ENCODE measurements at regions not wholly inside any gene's neighbourhood (a gene's known extent, or its start where the extent isn't known, plus 50 kb on each side); places are given as distances from the start of the nearest gene placed in this dataset.
"Not testable (repeated sequence)": the region's sequence is repeated elsewhere in the genome, so short reads cannot be mapped to it uniquely, and the experiment has no call there.

GRCh38 chr1:213435715-213436114, 384.7 kb downstream of the RPS6KC1 start:
- Histone ChIP-seq H3K4me3 (ENCODE audit: low read length) (no peak overlapping the region), H2AFZ (ENCODE audit: low read depth, low read length) (no peak overlapping the region), H3K36me3 (ENCODE audit: insufficient read depth, low read length) (no peaks in the 10 kb centered on the region), H3K4me1 (ENCODE audit: insufficient read depth, low read length) (no peaks in the 10 kb centered on the region), H3K9me3 (ENCODE audit: low read length) (no peaks in the 10 kb centered on the region), H3K27me3 (ENCODE audit: insufficient read depth, low read length) (no peaks in the 10 kb centered on the region)

GRCh38 chr1:213438339-213438738, 387.3 kb downstream of the RPS6KC1 start:
- H3K9me3 ChIP-seq (ENCODE audit: low read length): no peaks in the 10 kb centered on the region
- no peaks in the 10 kb centered on the region for H3K36me3 ChIP-seq (ENCODE audit: insufficient read depth, low read length)
- no peaks in the 10 kb centered on the region for H3K27me3 ChIP-seq (ENCODE audit: insufficient read depth, low read length)
- H3K4me3 ChIP-seq (ENCODE audit: low read length): no peak overlapping the region
- H3K4me1 ChIP-seq (ENCODE audit: insufficient read depth, low read length): no peaks in the 10 kb centered on the region
- no peak overlapping the region for H2AFZ ChIP-seq (ENCODE audit: low read depth, low read length)

- Histone ChIP-seq H2AFZ (ENCODE audit: low read depth, low read length) (no peak overlapping the region), H3K27me3 (ENCODE audit: insufficient read depth, low read length) (no peaks in the 10 kb centered on the region), H3K9me3 (ENCODE audit: low read length) (no peaks in the 10 kb centered on the region), H3K4me3 (ENCODE audit: low read length) (no peak overlapping the region), H3K36me3 (ENCODE audit: insufficient read depth, low read length) (no peaks in the 10 kb centered on the region), H3K4me1 (ENCODE audit: insufficient read depth, low read length) (no peaks in the 10 kb centered on the region)
Measured at GRCh38 chr1:213439703-213440102, 388.7 kb downstream of the RPS6KC1 start.

GRCh38 chr1:213440766-213441165, 389.7 kb downstream of the RPS6KC1 start:
- no peak overlapping the region for H2AFZ ChIP-seq (ENCODE audit: low read depth, low read length)
- no peaks in the 10 kb centered on the region for H3K4me1 ChIP-seq (ENCODE audit: insufficient read depth, low read length)
- no peaks in the 10 kb centered on the region for H3K27me3 ChIP-seq (ENCODE audit: insufficient read depth, low read length)
- no peaks in the 10 kb centered on the region for H3K9me3 ChIP-seq (ENCODE audit: low read length)
- H3K36me3 ChIP-seq (ENCODE audit: insufficient read depth, low read length): no peaks in the 10 kb centered on the region
- H3K4me3 ChIP-seq (ENCODE audit: low read length): no peak overlapping the region

- Histone ChIP-seq H3K9me3 (ENCODE audit: low read length) (no peaks in the 10 kb centered on the region), H3K4me1 (ENCODE audit: insufficient read depth, low read length) (no peaks in the 10 kb centered on the region), H3K27me3 (ENCODE audit: insufficient read depth, low read length) (no peaks in the 10 kb centered on the region), H3K36me3 (ENCODE audit: insufficient read depth, low read length) (no peaks in the 10 kb centered on the region), H2AFZ (ENCODE audit: low read depth, low read length) (no peak overlapping the region), H3K4me3 (ENCODE audit: low read length) (no peak overlapping the region)
Measured at GRCh38 chr1:213443415-213443814, 392.4 kb downstream of the RPS6KC1 start.

GRCh38 chr1:213444224-213444623, 393.2 kb downstream of the RPS6KC1 start:
- H3K36me3 ChIP-seq (ENCODE audit: insufficient read depth, low read length): no peaks in the 10 kb centered on the region

GRCh38 chr1:213446496-213446895, 395.5 kb downstream of the RPS6KC1 start:
- Histone ChIP-seq H3K4me1 (ENCODE audit: insufficient read depth, low read length) (no peaks in the 10 kb centered on the region), H3K9me3 (ENCODE audit: low read length) (no peaks in the 10 kb centered on the region), H3K27me3 (ENCODE audit: insufficient read depth, low read length) (no peaks in the 10 kb centered on the region), H3K4me3 (ENCODE audit: low read length) (no peak overlapping the region), H2AFZ (ENCODE audit: low read depth, low read length) (no peak overlapping the region), H3K36me3 (ENCODE audit: insufficient read depth, low read length) (no peaks in the 10 kb centered on the region)

More at GRCh38 chr1:213444224-213444623, 393.2 kb downstream of the RPS6KC1 start:
- H3K4me1 ChIP-seq (ENCODE audit: insufficient read depth, low read length): no peaks in the 10 kb centered on the region
- H2AFZ ChIP-seq (ENCODE audit: low read depth, low read length): no peak overlapping the region
- H3K27me3 ChIP-seq (ENCODE audit: insufficient read depth, low read length): no peaks in the 10 kb centered on the region
- H3K9me3 ChIP-seq (ENCODE audit: low read length): no peaks in the 10 kb centered on the region
- H3K4me3 ChIP-seq (ENCODE audit: low read length): no peak overlapping the region

GRCh38 chr1:213448360-213448759, 397.3 kb downstream of the RPS6KC1 start:
- no peaks in the 10 kb centered on the region for H3K36me3 ChIP-seq (ENCODE audit: insufficient read depth, low read length)

GRCh38 chr1:213448776-213449175, 397.7 kb downstream of the RPS6KC1 start:
- no peaks in the 10 kb centered on the region for H3K4me1 ChIP-seq (ENCODE audit: insufficient read depth, low read length)
- no peaks in the 10 kb centered on the region for H3K27me3 ChIP-seq (ENCODE audit: insufficient read depth, low read length)
- H3K36me3 ChIP-seq (ENCODE audit: insufficient read depth, low read length): no peaks in the 10 kb centered on the region
- no peak overlapping the region for H2AFZ ChIP-seq (ENCODE audit: low read depth, low read length)
- peaks cover 1% of the 10 kb centered on the region for H3K9me3 ChIP-seq (ENCODE audit: low read length)
- H3K4me3 ChIP-seq (ENCODE audit: low read length): no peak overlapping the region

More at GRCh38 chr1:213448360-213448759, 397.3 kb downstream of the RPS6KC1 start:
- H3K27me3 ChIP-seq (ENCODE audit: insufficient read depth, low read length): no peaks in the 10 kb centered on the region
- no peak overlapping the region for H3K4me3 ChIP-seq (ENCODE audit: low read length)
- no peaks in the 10 kb centered on the region for H3K4me1 ChIP-seq (ENCODE audit: insufficient read depth, low read length)
- H2AFZ ChIP-seq (ENCODE audit: low read depth, low read length): no peak overlapping the region
- H3K9me3 ChIP-seq (ENCODE audit: low read length): peaks cover 1% of the 10 kb centered on the region

- no peak overlapping the region for H2AFZ ChIP-seq (ENCODE audit: low read depth, low read length)
Measured at GRCh38 chr1:213452501-213452900, 401.5 kb downstream of the RPS6KC1 start.

GRCh38 chr1:213457186-213457585, 406.1 kb downstream of the RPS6KC1 start:
- no peak overlapping the region for H3K4me3 ChIP-seq (ENCODE audit: low read length)
- H2AFZ ChIP-seq (ENCODE audit: low read depth, low read length): no peak overlapping the region
- H3K4me1 ChIP-seq (ENCODE audit: insufficient read depth, low read length): no peaks in the 10 kb centered on the region
- no peaks in the 10 kb centered on the region for H3K27me3 ChIP-seq (ENCODE audit: insufficient read depth, low read length)
- H3K36me3 ChIP-seq (ENCODE audit: insufficient read depth, low read length): no peaks in the 10 kb centered on the region
- H3K9me3 ChIP-seq (ENCODE audit: low read length): peaks cover 1% of the 10 kb centered on the region

More at GRCh38 chr1:213452501-213452900, 401.5 kb downstream of the RPS6KC1 start:
- Histone ChIP-seq H3K27me3 (ENCODE audit: insufficient read depth, low read length) (no peaks in the 10 kb centered on the region), H3K4me3 (ENCODE audit: low read length) (no peak overlapping the region), H3K36me3 (ENCODE audit: insufficient read depth, low read length) (no peaks in the 10 kb centered on the region), H3K9me3 (ENCODE audit: low read length) (peaks cover 1% of the 10 kb centered on the region), H3K4me1 (ENCODE audit: insufficient read depth, low read length) (no peaks in the 10 kb centered on the region)

- Histone ChIP-seq H3K9me3 (ENCODE audit: low read length) (no peaks in the 10 kb centered on the region), H2AFZ (ENCODE audit: low read depth, low read length) (no peak overlapping the region), H3K27me3 (ENCODE audit: insufficient read depth, low read length) (no peaks in the 10 kb centered on the region), H3K4me3 (ENCODE audit: low read length) (no peak overlapping the region), H3K4me1 (ENCODE audit: insufficient read depth, low read length) (no peaks in the 10 kb centered on the region), H3K36me3 (ENCODE audit: insufficient read depth, low read length) (no peaks in the 10 kb centered on the region)
Measured at GRCh38 chr1:213457733-213458132, 406.7 kb downstream of the RPS6KC1 start.

GRCh38 chr1:213462374-213462773, 411.3 kb downstream of the RPS6KC1 start:
- not testable (repeated sequence) for H3K27me3 ChIP-seq (ENCODE audit: insufficient read depth, low read length); H3K9me3 ChIP-seq (ENCODE audit: low read length); H2AFZ ChIP-seq (ENCODE audit: low read depth, low read length); H3K4me3 ChIP-seq (ENCODE audit: low read length); H3K4me1 ChIP-seq (ENCODE audit: insufficient read depth, low read length); H3K36me3 ChIP-seq (ENCODE audit: insufficient read depth, low read length)

- Histone ChIP-seq H3K9me3 (ENCODE audit: low read length) (no peaks in the 10 kb centered on the region), H3K36me3 (ENCODE audit: insufficient read depth, low read length) (no peaks in the 10 kb centered on the region), H2AFZ (ENCODE audit: low read depth, low read length) (no peak overlapping the region), H3K27me3 (ENCODE audit: insufficient read depth, low read length) (no peaks in the 10 kb centered on the region), H3K4me1 (ENCODE audit: insufficient read depth, low read length) (no peaks in the 10 kb centered on the region), H3K4me3 (ENCODE audit: low read length) (no peak overlapping the region)
Measured at GRCh38 chr1:213464786-213465460, 413.9 kb downstream of the RPS6KC1 start.

Data from neuron (in vitro differentiated cells).